Heart left ventricle (tissue), 13 donors: ENCODE measurements at regions not wholly inside any gene's neighbourhood (a gene's known extent, or its start where the extent isn't known, plus 50 kb on each side); places are given as distances from the start of the nearest gene placed in this dataset.

Source experiments
- CTCF ChIP-seq, 12 donors: fragments of 200-600 bp; sonication (generic) in 4 of 12; IDR thresholded peaks; one replicate each; pipeline versions ENCODE4 v1.5.0 to v1.8.0; 2018 to 2022; ENCODE audit warnings: antibody characterized with exemption in 12 of 12, mild to moderate bottlenecking in 5 of 12
- POLR2A ChIP-seq, 2 donors: fragments of 450-650 bp; IDR thresholded peaks; one replicate each; pipeline ENCODE4 v1.6.1; 2017; ENCODE audit warnings: antibody characterized with exemption in 2 of 2, mild to moderate bottlenecking in 2 of 2, moderate library complexity in 2 of 2
- donor health status: ischemic (EF 13 %, LVEDD 7.1; RV severe dilation, severe dysfunction).
- donor health status: DM: no; HTN: yes; CAD: no.
- donor health status: DM: no; HTN: no; CAD: no.
- donor health status: ischemic (EF 25% LVEDD 6.9; RV normal size, moderate dysfunction).
- donor health status: ischemic (EF 25% LVEDD 5.7; RV mildly dilated, moderate dysfunction).
- donor health status: ischemic (EF 35%, LVEDD 5.7; RV mildly dilated, moderate dysfunction).
- donor health status: nonischemic (EF 11% LVEDD 7.7; RV severe dilation, severe dysfunction).
- donor health status: DM: yes; HTN: yes; CAD: no.
- donor health status: PGD.
- donor health status: ischemic (EF 29% LVEDD 5.4; RV normal size, mild dysfunction).
- donor health status: nonischemic (EF 23%, LVEDD 6.1; RV moderate dilation, normal function).

- TF ChIP-seq CTCF (IDR thresholded peaks at IDR 0.05) (no peak), POLR2A (IDR thresholded peaks at IDR 0.05) (no peak)
Measured at GRCh38 chr4:134471569-134471968, 270.0 kb upstream of the PABPC4L start.
